ENCODE measurements at regions not wholly inside any gene's neighbourhood (a gene's known extent, or its start where the extent isn't known, plus 50 kb on each side); places are given as distances from the start of the nearest gene placed in this dataset.

DNA sequence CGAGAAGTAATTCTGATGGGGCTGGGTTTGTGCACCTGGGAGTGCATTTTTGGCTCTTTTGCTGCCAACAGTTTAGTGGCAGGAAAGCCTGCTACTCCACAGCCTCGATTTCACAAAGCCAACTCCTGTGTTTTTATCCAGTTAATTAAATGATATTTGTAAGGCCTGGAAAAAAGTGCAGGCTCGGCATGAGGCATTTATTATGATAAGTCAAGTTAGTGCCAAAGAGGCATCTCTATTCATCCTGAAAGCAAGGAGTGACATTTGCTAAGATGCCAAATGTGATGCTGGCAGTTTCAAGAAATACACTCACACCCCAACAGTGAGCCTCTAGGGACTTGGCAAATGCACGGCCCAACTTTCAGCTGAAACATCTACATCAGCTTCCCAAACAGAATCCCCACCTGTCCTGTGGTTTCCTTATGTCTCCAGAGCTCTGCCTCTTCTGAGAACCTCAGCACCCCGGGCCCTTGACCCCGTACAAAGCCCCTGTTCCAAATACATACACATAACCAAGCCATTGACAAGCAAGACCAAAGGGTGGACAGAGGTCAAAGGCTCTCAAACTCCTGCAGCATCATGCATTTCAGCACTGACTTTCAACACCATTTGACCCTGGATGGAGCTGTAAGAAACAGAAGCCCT is 955.1 kb upstream of the TMEM132C start:
- no peaks in the 10 kb centered on the region for H3K4me1 ChIP-seq (ENCODE audit: control insufficient read depth, insufficient read depth, low read length)
- H3K4me3 ChIP-seq (ENCODE audit: low read depth, low read length): no peak overlapping the region
- WGBS (ENCODE audit: insufficient coverage): 74% methylated on average over 3 of the region's 6 CpGs
- peaks cover 3% of the 10 kb centered on the region for H3K9me3 ChIP-seq (ENCODE audit: control insufficient read depth, insufficient read depth, low read length)
- no peaks in the 10 kb centered on the region for H3K27me3 ChIP-seq (ENCODE audit: control insufficient read depth, insufficient read depth, low read length)
- peak in 1 of 6 donors; percentile 62 for DNase-seq (ENCODE audit: low read depth in 4 of 6, low spot score in 6 of 6)
- no peaks in the 10 kb centered on the region for H3K36me3 ChIP-seq (ENCODE audit: control insufficient read depth, insufficient read depth, low read length)
- H3K27ac ChIP-seq (ENCODE audit: low read depth, low read length): no peak overlapping the region

DNA sequence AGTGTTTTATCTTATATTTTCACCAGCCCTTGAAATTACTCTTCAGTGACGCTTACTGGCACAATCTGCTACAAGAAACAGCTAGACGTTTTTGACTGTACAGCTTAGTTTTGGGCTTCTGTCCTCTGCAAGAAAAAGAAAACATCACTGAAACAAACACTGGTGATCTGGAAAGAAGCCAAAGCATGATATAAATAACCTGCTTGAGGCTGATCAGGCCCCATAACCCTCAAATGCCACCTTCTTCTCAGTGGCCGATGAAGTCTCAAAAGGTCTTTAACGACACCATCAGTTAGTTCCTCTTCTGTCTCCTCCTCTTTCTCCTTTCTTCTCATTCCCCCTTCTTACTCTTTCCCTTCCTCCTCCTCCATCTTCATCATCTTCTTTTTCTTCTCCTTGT is 942.3 kb upstream of the TMEM132C start:
- H3K36me3 ChIP-seq (ENCODE audit: control insufficient read depth, insufficient read depth, low read length): no peaks in the 10 kb centered on the region

DNA sequence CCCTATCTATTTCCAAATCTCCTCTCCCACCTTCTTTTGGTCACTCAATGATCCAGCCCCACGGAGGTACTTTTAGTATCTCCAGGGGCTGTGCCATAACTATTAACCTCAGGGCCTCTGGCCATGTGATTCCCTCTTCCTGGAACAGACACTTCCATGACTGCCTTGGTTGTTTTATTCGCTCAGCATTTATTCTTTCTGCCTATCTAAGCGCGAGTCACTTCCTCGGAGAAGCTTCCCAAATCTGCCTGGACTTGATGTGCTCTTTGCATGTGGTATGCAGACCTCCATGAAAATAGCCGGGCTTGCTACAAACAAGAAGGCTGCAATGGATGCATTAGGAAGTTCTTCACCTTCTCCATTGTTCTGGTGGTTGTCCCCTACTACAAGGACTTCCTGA is 939.0 kb upstream of the TMEM132C start:
- Histone ChIP-seq H3K9me3 (ENCODE audit: control insufficient read depth, insufficient read depth, low read length) (no peaks in the 10 kb centered on the region), H3K4me3 (ENCODE audit: low read depth, low read length) (no peak overlapping the region), H3K27ac (ENCODE audit: low read depth, low read length) (no peak overlapping the region), H3K27me3 (ENCODE audit: control insufficient read depth, insufficient read depth, low read length) (no peaks in the 10 kb centered on the region), H3K36me3 (ENCODE audit: control insufficient read depth, insufficient read depth, low read length) (no peaks in the 10 kb centered on the region), H3K4me1 (ENCODE audit: control insufficient read depth, insufficient read depth, low read length) (no peaks in the 10 kb centered on the region)
- WGBS (ENCODE audit: insufficient coverage): 100% methylated on average over 6 of the region's 6 CpGs
- DNase-seq (ENCODE audit: low read depth in 4 of 6, low spot score in 6 of 6): no peak

More for the DNA sequence above, 942.3 kb upstream of the TMEM132C start:
- H3K4me3 ChIP-seq (ENCODE audit: low read depth, low read length): no peak overlapping the region
- no peaks in the 10 kb centered on the region for H3K27me3 ChIP-seq (ENCODE audit: control insufficient read depth, insufficient read depth, low read length)
- no peaks in the 10 kb centered on the region for H3K4me1 ChIP-seq (ENCODE audit: control insufficient read depth, insufficient read depth, low read length)
- no peak overlapping the region for H3K27ac ChIP-seq (ENCODE audit: low read depth, low read length)
- no peaks in the 10 kb centered on the region for H3K9me3 ChIP-seq (ENCODE audit: control insufficient read depth, insufficient read depth, low read length)
- 52% methylated on average over 4 of the region's 4 CpGs for WGBS (ENCODE audit: insufficient coverage)
- DNase-seq (ENCODE audit: low read depth in 4 of 6, low spot score in 6 of 6): no peak

DNA sequence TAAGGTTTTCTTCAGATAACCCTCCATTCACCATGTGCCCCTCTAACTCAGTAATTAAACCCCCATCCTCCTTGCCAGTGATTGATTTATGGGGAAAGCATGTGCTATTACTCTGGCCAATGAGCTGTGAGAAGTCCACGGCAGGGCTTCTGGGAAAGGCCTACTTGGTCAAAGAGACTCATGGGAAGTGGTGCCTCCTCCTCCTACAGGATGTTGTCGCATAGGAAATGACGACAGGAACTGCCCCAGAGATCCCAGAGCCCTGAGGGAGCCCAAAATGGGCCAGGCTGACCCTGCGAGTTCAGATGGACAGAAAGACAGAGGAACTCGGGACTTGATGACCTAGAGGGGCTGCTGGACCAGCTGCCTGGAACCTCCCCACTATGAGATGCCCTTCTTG is 938.1 kb upstream of the TMEM132C start:
- Histone ChIP-seq H3K36me3 (ENCODE audit: control insufficient read depth, insufficient read depth, low read length) (no peaks in the 10 kb centered on the region), H3K4me3 (ENCODE audit: low read depth, low read length) (no peak overlapping the region), H3K9me3 (ENCODE audit: control insufficient read depth, insufficient read depth, low read length) (no peaks in the 10 kb centered on the region), H3K27ac (ENCODE audit: low read depth, low read length) (no peak overlapping the region), H3K4me1 (ENCODE audit: control insufficient read depth, insufficient read depth, low read length) (no peaks in the 10 kb centered on the region), H3K27me3 (ENCODE audit: control insufficient read depth, insufficient read depth, low read length) (no peaks in the 10 kb centered on the region)
- no peak for DNase-seq (ENCODE audit: low read depth in 4 of 6, low spot score in 6 of 6)
- 75% methylated on average over 5 of the region's 5 CpGs for WGBS (ENCODE audit: insufficient coverage)

DNA sequence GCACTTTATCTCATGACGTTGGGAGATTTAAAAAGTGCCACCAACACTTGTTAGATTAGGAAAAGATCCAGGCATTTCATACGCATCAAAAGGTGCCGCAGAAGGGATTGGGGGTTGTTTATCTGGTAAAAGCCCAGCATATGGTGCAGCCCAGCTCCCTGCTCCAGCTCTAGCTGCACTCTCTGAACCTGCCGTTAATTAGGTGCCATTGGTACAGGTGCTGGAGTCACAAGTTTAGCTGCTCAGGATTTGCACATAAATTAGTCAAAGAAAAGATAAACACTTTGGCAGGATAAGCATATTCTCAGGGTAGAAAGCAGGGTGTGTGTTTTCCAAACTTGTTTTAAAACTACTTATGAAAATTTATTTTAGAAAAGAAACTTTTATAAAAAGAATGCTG is 932.6 kb upstream of the TMEM132C start:
- no peak overlapping the region for H3K27ac ChIP-seq (ENCODE audit: low read depth, low read length)
- H3K36me3 ChIP-seq (ENCODE audit: control insufficient read depth, insufficient read depth, low read length): no peaks in the 10 kb centered on the region
- no peaks in the 10 kb centered on the region for H3K4me1 ChIP-seq (ENCODE audit: control insufficient read depth, insufficient read depth, low read length)
- 86% methylated on average over 3 of the region's 4 CpGs for WGBS (ENCODE audit: insufficient coverage)
- no peak overlapping the region for H3K4me3 ChIP-seq (ENCODE audit: low read depth, low read length)
- no peak for DNase-seq (ENCODE audit: low read depth in 4 of 6, low spot score in 6 of 6)
- no peaks in the 10 kb centered on the region for H3K27me3 ChIP-seq (ENCODE audit: control insufficient read depth, insufficient read depth, low read length)
- no peaks in the 10 kb centered on the region for H3K9me3 ChIP-seq (ENCODE audit: control insufficient read depth, insufficient read depth, low read length)

DNA sequence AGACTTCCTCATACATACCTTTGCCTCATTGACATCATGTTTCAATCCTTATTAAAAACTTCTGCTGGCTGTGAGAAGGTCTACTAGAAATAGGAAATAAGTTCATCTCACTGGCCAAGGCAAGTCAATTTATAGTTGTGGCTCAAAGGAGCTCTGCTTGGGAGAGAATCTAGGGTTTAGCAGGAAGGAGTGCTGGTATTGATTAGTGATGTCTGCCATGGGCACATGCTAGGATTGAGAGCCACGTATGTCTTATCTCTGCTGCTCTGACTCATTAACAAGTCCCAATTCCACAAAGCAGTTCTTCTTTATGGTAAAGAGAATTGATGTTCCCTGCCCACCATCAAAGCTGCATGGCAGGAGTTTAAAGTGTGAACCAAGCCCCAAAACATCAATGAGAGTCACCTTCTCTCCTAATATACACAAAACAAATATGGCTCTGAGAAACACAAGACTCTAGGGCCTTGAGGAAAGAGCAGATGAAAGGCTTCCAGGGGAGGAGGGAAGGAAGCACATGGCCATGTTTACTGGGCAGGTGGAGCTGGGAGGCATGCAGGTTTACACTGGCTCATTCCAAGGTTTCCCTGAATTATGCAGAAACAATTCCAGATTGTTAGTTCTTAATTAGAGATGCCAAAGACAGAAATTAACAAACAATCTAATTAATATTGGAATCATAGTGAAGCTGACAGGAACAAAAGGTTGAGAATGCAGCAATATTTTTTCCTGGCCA is 931.9 kb upstream of the TMEM132C start:
- no peak overlapping the region for H3K4me3 ChIP-seq (ENCODE audit: low read depth, low read length)
- DNase-seq (ENCODE audit: low read depth in 4 of 6, low spot score in 6 of 6): peak in 2 of 6 donors; percentile 3 to 33
- no peaks in the 10 kb centered on the region for H3K27me3 ChIP-seq (ENCODE audit: control insufficient read depth, insufficient read depth, low read length)
- no peaks in the 10 kb centered on the region for H3K4me1 ChIP-seq (ENCODE audit: control insufficient read depth, insufficient read depth, low read length)
- no CpG with 5 or more reads among the region's 1 CpG for WGBS (ENCODE audit: insufficient coverage)
- H3K27ac ChIP-seq (ENCODE audit: low read depth, low read length): no peak overlapping the region
- H3K9me3 ChIP-seq (ENCODE audit: control insufficient read depth, insufficient read depth, low read length): no peaks in the 10 kb centered on the region
- H3K36me3 ChIP-seq (ENCODE audit: control insufficient read depth, insufficient read depth, low read length): no peaks in the 10 kb centered on the region

DNA sequence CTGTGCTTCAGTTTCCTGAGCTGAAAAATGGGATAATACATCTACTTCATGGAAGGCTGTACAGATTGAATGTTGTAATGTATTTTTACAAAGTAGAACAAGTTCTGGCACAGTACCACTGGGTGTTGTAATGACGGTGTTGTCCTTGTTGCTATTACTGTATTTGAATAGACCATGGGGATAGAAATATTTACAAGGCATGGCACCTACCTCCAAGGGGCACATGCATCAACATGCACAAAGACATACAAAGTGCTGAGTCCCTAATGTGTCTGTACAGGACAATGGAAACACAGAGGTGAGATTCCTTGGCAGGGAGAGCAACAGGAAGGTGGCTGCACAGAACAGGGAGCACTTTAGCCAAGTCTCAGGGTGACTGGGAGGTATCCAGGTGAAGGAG is 930.6 kb upstream of the TMEM132C start:
- DNase-seq (ENCODE audit: low read depth in 4 of 6, low spot score in 6 of 6): no peak
- Histone ChIP-seq H3K27ac (ENCODE audit: low read depth, low read length) (no peak overlapping the region), H3K36me3 (ENCODE audit: control insufficient read depth, insufficient read depth, low read length) (no peaks in the 10 kb centered on the region), H3K27me3 (ENCODE audit: control insufficient read depth, insufficient read depth, low read length) (no peaks in the 10 kb centered on the region), H3K9me3 (ENCODE audit: control insufficient read depth, insufficient read depth, low read length) (no peaks in the 10 kb centered on the region), H3K4me1 (ENCODE audit: control insufficient read depth, insufficient read depth, low read length) (no peaks in the 10 kb centered on the region), H3K4me3 (ENCODE audit: low read depth, low read length) (no peak overlapping the region)
- WGBS (ENCODE audit: insufficient coverage): no CpG with 5 or more reads among the region's 1 CpG

DNA sequence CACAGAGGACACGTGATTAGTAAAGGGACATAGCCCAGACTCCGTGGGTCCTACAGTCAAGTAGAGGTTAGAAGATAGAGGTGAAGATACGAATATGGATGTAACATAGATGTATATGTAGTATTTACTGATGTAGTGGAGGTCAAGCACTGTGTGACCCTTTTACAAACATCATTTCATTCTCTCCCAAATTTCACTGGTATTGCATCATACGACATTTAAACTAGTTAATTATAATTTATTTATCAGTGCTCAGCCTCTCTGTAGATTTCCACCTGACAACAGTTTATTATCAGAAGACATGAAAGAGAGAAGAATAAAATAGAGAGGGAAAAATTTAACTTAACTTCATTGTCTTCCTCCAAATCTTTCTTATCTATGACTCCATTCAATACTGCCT is 927.9 kb upstream of the TMEM132C start:
- H3K4me1 ChIP-seq (ENCODE audit: control insufficient read depth, insufficient read depth, low read length): no peaks in the 10 kb centered on the region
- H3K9me3 ChIP-seq (ENCODE audit: control insufficient read depth, insufficient read depth, low read length): no peaks in the 10 kb centered on the region
- no CpG with 5 or more reads among the region's 4 CpGs for WGBS (ENCODE audit: insufficient coverage)
- H3K27ac ChIP-seq (ENCODE audit: low read depth, low read length): no peak overlapping the region
- H3K4me3 ChIP-seq (ENCODE audit: low read depth, low read length): no peak overlapping the region
- no peak for DNase-seq (ENCODE audit: low read depth in 4 of 6, low spot score in 6 of 6)
- H3K36me3 ChIP-seq (ENCODE audit: control insufficient read depth, insufficient read depth, low read length): no peaks in the 10 kb centered on the region
- no peaks in the 10 kb centered on the region for H3K27me3 ChIP-seq (ENCODE audit: control insufficient read depth, insufficient read depth, low read length)

DNA sequence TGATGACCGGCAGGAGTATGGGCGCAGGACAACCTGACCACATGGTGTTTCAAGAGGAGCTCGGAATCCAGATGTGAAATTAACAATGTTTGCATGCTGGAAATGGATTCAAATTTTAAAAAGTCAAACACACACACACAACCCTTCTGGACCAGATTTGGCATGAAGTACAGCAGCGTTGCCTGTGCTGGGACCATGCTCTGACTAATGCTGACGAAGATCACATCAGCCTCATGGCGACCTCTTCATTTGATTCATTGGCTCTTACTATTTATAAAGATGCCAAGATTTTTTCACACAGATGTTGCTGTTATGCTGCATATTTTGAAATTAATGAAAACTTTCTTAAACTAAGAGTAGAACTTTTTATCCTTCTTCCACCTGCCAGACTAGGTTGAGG is 926.6 kb upstream of the TMEM132C start:
- WGBS (ENCODE audit: insufficient coverage): 100% methylated on average over 2 of the region's 6 CpGs
- H3K4me3 ChIP-seq (ENCODE audit: low read depth, low read length): no peak overlapping the region
- no peaks in the 10 kb centered on the region for H3K36me3 ChIP-seq (ENCODE audit: control insufficient read depth, insufficient read depth, low read length)
- no peaks in the 10 kb centered on the region for H3K9me3 ChIP-seq (ENCODE audit: control insufficient read depth, insufficient read depth, low read length)
- H3K27ac ChIP-seq (ENCODE audit: low read depth, low read length): no peak overlapping the region
- no peaks in the 10 kb centered on the region for H3K27me3 ChIP-seq (ENCODE audit: control insufficient read depth, insufficient read depth, low read length)
- DNase-seq (ENCODE audit: low read depth in 4 of 6, low spot score in 6 of 6): no peak
- no peaks in the 10 kb centered on the region for H3K4me1 ChIP-seq (ENCODE audit: control insufficient read depth, insufficient read depth, low read length)

DNA sequence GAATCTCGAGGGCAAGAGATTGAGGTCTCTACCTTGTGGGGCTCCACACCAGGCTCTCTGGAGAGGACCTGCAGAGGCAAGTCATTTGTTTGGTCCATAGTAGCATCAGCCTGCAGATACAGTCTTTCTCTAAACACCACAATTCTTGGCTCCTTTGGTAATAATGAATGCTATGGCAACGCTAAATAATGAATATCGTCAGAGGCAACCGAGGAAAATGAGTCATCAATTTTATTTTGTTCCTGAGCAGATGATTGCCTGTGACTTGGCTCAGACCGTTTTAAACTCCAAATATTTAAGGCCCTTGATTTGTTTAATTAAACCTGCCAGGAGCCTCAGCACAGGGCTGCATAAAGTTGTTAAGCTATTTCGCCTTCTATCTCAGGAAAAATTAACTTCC is 924.1 kb upstream of the TMEM132C start:
- H3K4me3 ChIP-seq (ENCODE audit: low read depth, low read length): no peak overlapping the region
- no peaks in the 10 kb centered on the region for H3K9me3 ChIP-seq (ENCODE audit: control insufficient read depth, insufficient read depth, low read length)
- no peak for DNase-seq (ENCODE audit: low read depth in 4 of 6, low spot score in 6 of 6)
- H3K27me3 ChIP-seq (ENCODE audit: control insufficient read depth, insufficient read depth, low read length): no peaks in the 10 kb centered on the region
- H3K36me3 ChIP-seq (ENCODE audit: control insufficient read depth, insufficient read depth, low read length): no peaks in the 10 kb centered on the region
- WGBS (ENCODE audit: insufficient coverage): 51% methylated on average over 5 of the region's 6 CpGs
- H3K27ac ChIP-seq (ENCODE audit: low read depth, low read length): no peak overlapping the region
- no peaks in the 10 kb centered on the region for H3K4me1 ChIP-seq (ENCODE audit: control insufficient read depth, insufficient read depth, low read length)

Measured in spinal cord (tissue), 9 donors.